ENCODE measurements at regions not wholly inside any gene's neighbourhood (a gene's known extent, or its start where the extent isn't known, plus 50 kb on each side); places are given as distances from the start of the nearest gene placed in this dataset.
"Not testable (repeated sequence)": the region's sequence is repeated elsewhere in the genome, so short reads cannot be mapped to it uniquely, and the experiment has no call there.

GRCh38 chr1:224061436-224061835 lies 52.5 kb upstream of the FBXO28 start:
- DNase-seq: no peak

- no peak for DNase-seq
Measured at GRCh38 chr1:224059897-224060427, 53.9 kb upstream of the FBXO28 start.

- DNase-seq: no peak
Measured at GRCh38 chr1:224058303-224058702, 55.6 kb upstream of the FBXO28 start.

- DNase-seq: no peak
Measured at GRCh38 chr1:224057461-224058199, 56.3 kb upstream of the FBXO28 start.

GRCh38 chr1:224054611-224055010 lies 59.3 kb upstream of the FBXO28 start:
- no peak for DNase-seq

- no peak for DNase-seq
Measured at GRCh38 chr1:224054012-224054411, 59.9 kb upstream of the FBXO28 start.

GRCh38 chr1:224053456-224053855 lies 60.5 kb upstream of the FBXO28 start:
- no peak for DNase-seq

- no peak for DNase-seq
Measured at GRCh38 chr1:224052772-224053171, 61.1 kb upstream of the FBXO28 start.

GRCh38 chr1:224051782-224052181 lies 62.1 kb upstream of the FBXO28 start:
- DNase-seq: not testable (repeated sequence)

GRCh38 chr1:224051086-224051406 lies 62.9 kb upstream of the FBXO28 start:
- DNase-seq: no peak

- DNase-seq: no peak
Measured at GRCh38 chr1:224047538-224047937, 66.4 kb upstream of the FBXO28 start.

GRCh38 chr1:224045556-224045955 lies 68.4 kb upstream of the FBXO28 start:
- DNase-seq: no peak

GRCh38 chr1:224044420-224044819 lies 69.5 kb upstream of the FBXO28 start:
- no peak for DNase-seq

GRCh38 chr1:224042557-224043118 lies 71.3 kb upstream of the FBXO28 start:
- no peak for DNase-seq

GRCh38 chr1:224041032-224041431 lies 72.9 kb upstream of the FBXO28 start:
- no peak for DNase-seq

- not testable (repeated sequence) for DNase-seq
Measured at GRCh38 chr1:224040423-224040822, 73.5 kb upstream of the FBXO28 start.

GRCh38 chr1:224040006-224040405 lies 73.9 kb upstream of the FBXO28 start:
- not testable (repeated sequence) for DNase-seq

- not testable (repeated sequence) for DNase-seq
Measured at GRCh38 chr1:224038832-224039231, 75.1 kb upstream of the FBXO28 start.

- DNase-seq: not testable (repeated sequence)
Measured at GRCh38 chr1:224037362-224037761, 76.5 kb upstream of the FBXO28 start.

GRCh38 chr1:224032608-224033276 lies 81.2 kb upstream of the FBXO28 start:
- not testable (repeated sequence) for DNase-seq

GRCh38 chr1:224031986-224032385 lies 81.9 kb upstream of the FBXO28 start:
- DNase-seq: not testable (repeated sequence)

GRCh38 chr1:224030257-224030656 lies 83.7 kb upstream of the FBXO28 start:
- DNase-seq: not testable (repeated sequence)

GRCh38 chr1:224029286-224030025 lies 84.5 kb upstream of the FBXO28 start:
- DNase-seq: not testable (repeated sequence)
